Smooth muscle cell (in vitro differentiated cells): ENCODE measurements at regions not wholly inside any gene's neighbourhood (a gene's known extent, or its start where the extent isn't known, plus 50 kb on each side); places are given as distances from the start of the nearest gene placed in this dataset.
A peak's percentile ranks its signal among the peaks of the same experiment; 100 is the strongest.

Experiments
- DNase-seq: peaks from one replicate; lab custom pipeline; 2025; ENCODE audit not compliant: unreplicated experiment; lab: John Stamatoyannopoulos, UW
- H2AFZ ChIP-seq: fragments of 200-600 bp; sonication (generic); 2 replicates; pipeline ENCODE4 v1.6.0; 2016; ENCODE audit warnings: antibody characterized with exemption, low read depth, mild to moderate bottlenecking
- H3F3A ChIP-seq: fragments of 200-600 bp; sonication (generic); 2 replicates; pipeline ENCODE4 v1.6.0; 2017; ENCODE audit warnings: antibody characterized with exemption, low read depth
- H3K27ac ChIP-seq: fragments of 200-600 bp; sonication (generic); 2 replicates; pipeline ENCODE4 v1.5.1; 2016; ENCODE audit warnings: low read depth, mild to moderate bottlenecking
- H3K27me3 ChIP-seq: fragments of 200-600 bp; sonication (generic); 2 replicates; pipeline ENCODE4 v1.6.1; 2016; ENCODE audit warnings: low read depth, mild to moderate bottlenecking
- H3K36me3 ChIP-seq: fragments of 200-600 bp; sonication (generic); 2 replicates; pipeline ENCODE4 v1.5.1; 2016; ENCODE audit warnings: low read depth
- H3K4me1 ChIP-seq: fragments of 200-600 bp; sonication (generic); 2 replicates; pipeline ENCODE4 v1.5.1; 2016; ENCODE audit warnings: low read depth
- H3K4me2 ChIP-seq: fragments of 200-600 bp; sonication (generic); 2 replicates; pipeline ENCODE4 v1.6.0; 2016; ENCODE audit warnings: mild to moderate bottlenecking
- H3K4me3 ChIP-seq: fragments of 200-600 bp; sonication (generic); 2 replicates; pipeline ENCODE4 v1.5.1; 2016; ENCODE audit warnings: mild to moderate bottlenecking
- H3K79me2 ChIP-seq: fragments of 200-600 bp; sonication (generic); 2 replicates; pipeline ENCODE4 v1.6.0; 2016; ENCODE audit warnings: low read depth, mild to moderate bottlenecking
- H3K9ac ChIP-seq: fragments of 200-600 bp; sonication (generic); 2 replicates; pipeline ENCODE4 v1.6.0; 2016; ENCODE audit warnings: low read depth
- H3K9me3 ChIP-seq: fragments of 200-600 bp; sonication (generic); replicated peaks from 2 replicates; pipeline ENCODE4 v1.5.1; 2016; ENCODE audit warnings: low read depth
- H4K20me1 ChIP-seq: fragments of 200-600 bp; sonication (generic); 2 replicates; pipeline ENCODE4 v1.6.0; 2016; ENCODE audit warnings: low read depth
- WGBS: methylation state at CpG from one replicate; pipeline ENCODE4 v1.1.7; 2016; ENCODE audit warnings: low lambda C conversion rate; 5-methylcytosine and 5-hydroxymethylcytosine counted together
- TF ChIP-seq, protein P1 (sequence below): fragments of 200-600 bp; sonication (generic); IDR thresholded peaks from 2 replicates; pipeline ENCODE4 v1.5.1; 2017; ENCODE audit warnings: borderline replicate concordance, mild to moderate bottlenecking, antibody characterized with exemption; ENCODE audit not compliant: insufficient read depth, poor library complexity, severe bottlenecking

GRCh38 chr12:127886827-127887226 lies 380.1 kb upstream of the TMEM132C start:
- H4K20me1 ChIP-seq, result no peaks in the 10 kb centered on the region
- no peak for DNase-seq
- no peaks in the 10 kb centered on the region for H3K4me1 ChIP-seq
- H3K4me3 ChIP-seq, result no peak overlapping the region
- H3K9me3 ChIP-seq, result no peaks in the 10 kb centered on the region
- H3F3A ChIP-seq, result no peaks in the 10 kb centered on the region
- H3K36me3 ChIP-seq, result no peaks in the 10 kb centered on the region
- H3K27ac ChIP-seq, result no peak overlapping the region
- no peaks in the 10 kb centered on the region for H3K79me2 ChIP-seq
- no peak overlapping the region for H3K4me2 ChIP-seq
- H3K9ac ChIP-seq, result no peak overlapping the region
- WGBS, result 100% methylated on average over 1 of the region's 1 CpG
- H2AFZ ChIP-seq, result no peak overlapping the region
- TF ChIP-seq, protein P1, sequence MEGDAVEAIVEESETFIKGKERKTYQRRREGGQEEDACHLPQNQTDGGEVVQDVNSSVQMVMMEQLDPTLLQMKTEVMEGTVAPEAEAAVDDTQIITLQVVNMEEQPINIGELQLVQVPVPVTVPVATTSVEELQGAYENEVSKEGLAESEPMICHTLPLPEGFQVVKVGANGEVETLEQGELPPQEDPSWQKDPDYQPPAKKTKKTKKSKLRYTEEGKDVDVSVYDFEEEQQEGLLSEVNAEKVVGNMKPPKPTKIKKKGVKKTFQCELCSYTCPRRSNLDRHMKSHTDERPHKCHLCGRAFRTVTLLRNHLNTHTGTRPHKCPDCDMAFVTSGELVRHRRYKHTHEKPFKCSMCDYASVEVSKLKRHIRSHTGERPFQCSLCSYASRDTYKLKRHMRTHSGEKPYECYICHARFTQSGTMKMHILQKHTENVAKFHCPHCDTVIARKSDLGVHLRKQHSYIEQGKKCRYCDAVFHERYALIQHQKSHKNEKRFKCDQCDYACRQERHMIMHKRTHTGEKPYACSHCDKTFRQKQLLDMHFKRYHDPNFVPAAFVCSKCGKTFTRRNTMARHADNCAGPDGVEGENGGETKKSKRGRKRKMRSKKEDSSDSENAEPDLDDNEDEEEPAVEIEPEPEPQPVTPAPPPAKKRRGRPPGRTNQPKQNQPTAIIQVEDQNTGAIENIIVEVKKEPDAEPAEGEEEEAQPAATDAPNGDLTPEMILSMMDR, result no peak
- no peaks in the 10 kb centered on the region for H3K27me3 ChIP-seq

DNA sequence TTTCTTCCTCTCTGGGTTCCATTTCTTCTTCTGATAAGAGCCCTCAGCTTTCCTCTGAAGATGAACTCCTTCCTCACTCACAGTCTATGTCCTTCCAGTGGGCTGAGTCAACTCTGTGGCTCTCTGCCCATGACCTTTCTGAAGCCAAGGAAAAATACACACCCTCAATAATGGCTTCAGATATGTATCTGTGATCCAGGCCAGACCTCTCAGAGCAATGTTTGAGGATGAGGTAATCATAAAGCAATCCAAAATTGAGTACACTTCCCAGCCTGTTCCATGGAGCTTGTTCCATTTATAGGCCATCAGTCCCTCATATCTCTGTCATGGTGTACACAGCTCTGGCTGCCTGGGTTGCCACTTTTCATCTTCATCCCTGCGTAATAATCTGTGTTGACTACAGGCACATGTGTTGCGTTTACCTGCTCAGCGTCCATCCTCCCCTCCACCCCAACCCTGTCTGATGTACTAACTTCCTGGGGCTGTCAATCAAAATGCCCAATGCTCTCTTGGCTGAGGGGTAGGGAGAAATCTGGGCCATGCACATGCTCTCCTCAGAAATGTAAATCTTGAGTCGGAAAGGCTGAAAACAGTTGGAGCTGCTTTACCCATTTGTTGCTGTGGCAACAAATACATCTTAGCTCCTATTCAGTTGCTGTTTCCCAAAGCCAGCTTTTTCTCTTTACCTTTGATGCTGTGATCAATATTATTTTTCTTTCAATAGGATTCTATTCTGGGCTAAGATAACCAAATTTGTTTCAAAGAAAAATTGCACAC lies 377.8 kb upstream of the TMEM132C start:
- 91% methylated on average over 4 of the region's 4 CpGs for WGBS
- Histone ChIP-seq H3K79me2 (no peaks in the 10 kb centered on the region), H3K4me3 (no peak overlapping the region), H3K9me3 (no peaks in the 10 kb centered on the region), H3K27me3 (no peaks in the 10 kb centered on the region), H3F3A (no peaks in the 10 kb centered on the region), H3K27ac (no peak overlapping the region), H4K20me1 (no peaks in the 10 kb centered on the region), H3K36me3 (no peaks in the 10 kb centered on the region), H3K9ac (no peak overlapping the region), H2AFZ (no peak overlapping the region), H3K4me2 (no peak overlapping the region), H3K4me1 (no peaks in the 10 kb centered on the region)
- no peak for DNase-seq
- TF ChIP-seq, protein P1, result no peak

- no peaks in the 10 kb centered on the region for H4K20me1 ChIP-seq
- H3K27ac ChIP-seq, result no peak overlapping the region
- no peaks in the 10 kb centered on the region for H3K79me2 ChIP-seq
- no peaks in the 10 kb centered on the region for H3K27me3 ChIP-seq
- no peaks in the 10 kb centered on the region for H3F3A ChIP-seq
- H3K9ac ChIP-seq, result no peak overlapping the region
- TF ChIP-seq, protein P1, result peak; percentile 44
- no peak overlapping the region for H3K4me2 ChIP-seq
- no peaks in the 10 kb centered on the region for H3K9me3 ChIP-seq
- H3K4me3 ChIP-seq, result no peak overlapping the region
- H3K4me1 ChIP-seq, result no peaks in the 10 kb centered on the region
- H2AFZ ChIP-seq, result no peak overlapping the region
- no peak for DNase-seq
- WGBS, result 45% methylated on average over 8 of the region's 8 CpGs
- H3K36me3 ChIP-seq, result no peaks in the 10 kb centered on the region
Measured at GRCh38 chr12:127893895-127894609, 372.9 kb upstream of the TMEM132C start.
